ENCODE measurements at regions not wholly inside any gene's neighbourhood (a gene's known extent, or its start where the extent isn't known, plus 50 kb on each side); places are given as distances from the start of the nearest gene placed in this dataset.

DNA sequence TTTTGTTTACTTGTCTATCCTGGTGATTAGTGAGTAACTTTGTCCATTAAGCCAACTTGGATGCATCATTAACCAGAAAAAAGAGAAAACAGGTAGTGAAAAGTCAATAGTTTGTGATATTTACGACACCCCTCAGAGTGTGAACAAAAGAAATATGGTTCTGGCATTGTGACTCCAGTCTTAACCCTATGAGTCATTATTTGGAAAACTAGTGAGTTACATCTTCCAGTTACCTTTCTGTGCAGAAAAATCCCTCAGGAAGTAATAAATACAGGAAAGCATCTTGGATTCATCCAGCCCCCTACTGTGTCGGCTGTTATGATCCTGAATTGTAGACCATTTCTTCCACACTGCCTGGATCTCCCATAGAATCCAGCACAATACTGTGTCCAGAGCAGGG, 379.1 kb downstream of the GALC start:
- TF ChIP-seq, protein P1, sequence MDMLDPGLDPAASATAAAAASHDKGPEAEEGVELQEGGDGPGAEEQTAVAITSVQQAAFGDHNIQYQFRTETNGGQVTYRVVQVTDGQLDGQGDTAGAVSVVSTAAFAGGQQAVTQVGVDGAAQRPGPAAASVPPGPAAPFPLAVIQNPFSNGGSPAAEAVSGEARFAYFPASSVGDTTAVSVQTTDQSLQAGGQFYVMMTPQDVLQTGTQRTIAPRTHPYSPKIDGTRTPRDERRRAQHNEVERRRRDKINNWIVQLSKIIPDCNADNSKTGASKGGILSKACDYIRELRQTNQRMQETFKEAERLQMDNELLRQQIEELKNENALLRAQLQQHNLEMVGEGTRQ (IDR thresholded peaks at IDR 0.05; ENCODE audit: low read depth, low read length), result no peak
- TF ChIP-seq MAFK (IDR thresholded peaks at IDR 0.05; ENCODE audit: low read depth, low read length), result no peak
- no peak for TF ChIP-seq MXI1 (IDR thresholded peaks at IDR 0.05; ENCODE audit: borderline replicate concordance, low read depth, low read length)
- TF ChIP-seq RCOR1 (IDR thresholded peaks at IDR 0.05; ENCODE audit: insufficient replicate concordance, low read length), result no peak
- TF ChIP-seq RFX5 (IDR thresholded peaks at IDR 0.05; ENCODE audit: low read depth, low read length), result no peak
- TF ChIP-seq MAZ (IDR thresholded peaks at IDR 0.05; ENCODE audit: borderline replicate concordance, low read depth, low read length), result no peak
- TF ChIP-seq, protein P2, sequence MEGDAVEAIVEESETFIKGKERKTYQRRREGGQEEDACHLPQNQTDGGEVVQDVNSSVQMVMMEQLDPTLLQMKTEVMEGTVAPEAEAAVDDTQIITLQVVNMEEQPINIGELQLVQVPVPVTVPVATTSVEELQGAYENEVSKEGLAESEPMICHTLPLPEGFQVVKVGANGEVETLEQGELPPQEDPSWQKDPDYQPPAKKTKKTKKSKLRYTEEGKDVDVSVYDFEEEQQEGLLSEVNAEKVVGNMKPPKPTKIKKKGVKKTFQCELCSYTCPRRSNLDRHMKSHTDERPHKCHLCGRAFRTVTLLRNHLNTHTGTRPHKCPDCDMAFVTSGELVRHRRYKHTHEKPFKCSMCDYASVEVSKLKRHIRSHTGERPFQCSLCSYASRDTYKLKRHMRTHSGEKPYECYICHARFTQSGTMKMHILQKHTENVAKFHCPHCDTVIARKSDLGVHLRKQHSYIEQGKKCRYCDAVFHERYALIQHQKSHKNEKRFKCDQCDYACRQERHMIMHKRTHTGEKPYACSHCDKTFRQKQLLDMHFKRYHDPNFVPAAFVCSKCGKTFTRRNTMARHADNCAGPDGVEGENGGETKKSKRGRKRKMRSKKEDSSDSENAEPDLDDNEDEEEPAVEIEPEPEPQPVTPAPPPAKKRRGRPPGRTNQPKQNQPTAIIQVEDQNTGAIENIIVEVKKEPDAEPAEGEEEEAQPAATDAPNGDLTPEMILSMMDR (conservative IDR thresholded peaks at IDR 0.05; ENCODE audit: low read depth, low read length), result no peak
- no peak for TF ChIP-seq NFE2L2 (IDR thresholded peaks at IDR 0.05; ENCODE audit: low read depth, low read length)
- no peak for TF ChIP-seq CEBPB (IDR thresholded peaks at IDR 0.05; ENCODE audit: low read depth, low read length)
- TF ChIP-seq, protein P3, sequence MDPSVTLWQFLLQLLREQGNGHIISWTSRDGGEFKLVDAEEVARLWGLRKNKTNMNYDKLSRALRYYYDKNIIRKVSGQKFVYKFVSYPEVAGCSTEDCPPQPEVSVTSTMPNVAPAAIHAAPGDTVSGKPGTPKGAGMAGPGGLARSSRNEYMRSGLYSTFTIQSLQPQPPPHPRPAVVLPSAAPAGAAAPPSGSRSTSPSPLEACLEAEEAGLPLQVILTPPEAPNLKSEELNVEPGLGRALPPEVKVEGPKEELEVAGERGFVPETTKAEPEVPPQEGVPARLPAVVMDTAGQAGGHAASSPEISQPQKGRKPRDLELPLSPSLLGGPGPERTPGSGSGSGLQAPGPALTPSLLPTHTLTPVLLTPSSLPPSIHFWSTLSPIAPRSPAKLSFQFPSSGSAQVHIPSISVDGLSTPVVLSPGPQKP (IDR thresholded peaks at IDR 0.05; ENCODE audit: borderline replicate concordance, low read depth, low read length), result no peak
- no peak for TF ChIP-seq CHD1 (IDR thresholded peaks at IDR 0.05; ENCODE audit: low read depth, low read length)
- no peak for TF ChIP-seq RAD21 (IDR thresholded peaks at IDR 0.05; ENCODE audit: low read length)
- no peak for TF ChIP-seq FOS (IDR thresholded peaks at IDR 0.05; ENCODE audit: low read depth, low read length)
- no peak for TF ChIP-seq POLR2A (IDR thresholded peaks at IDR 0.05; ENCODE audit: low read depth, low read length)
- TF ChIP-seq BHLHE40 (IDR thresholded peaks at IDR 0.05; ENCODE audit: low read depth, low read length), result no peak
- no peak for TF ChIP-seq SMC3 (IDR thresholded peaks at IDR 0.05; ENCODE audit: low read depth, low read length)
- no peak overlapping the region for H3K56ac ChIP-seq (ENCODE audit: extremely low read depth, insufficient read depth, low read length)

More for the DNA sequence above, 379.1 kb downstream of the GALC start:
- no peaks in the 10 kb centered on the region for H3K9me1 ChIP-seq (ENCODE audit: insufficient read depth, low read length)
- no TSS peak for BruUV-seq (replicated peaks)
- H3K36me3 ChIP-seq (ENCODE audit: control insufficient read depth, insufficient read depth, low read length), result no peaks in the 10 kb centered on the region
- DNase-seq, result no peak
- H3K4me1 ChIP-seq (ENCODE audit: control insufficient read depth, insufficient read depth, low read length), result no peaks in the 10 kb centered on the region
- ChIA-PET POLR2A (ENCODE audit: unreplicated experiment) (no interaction called here), CTCF (no interaction called here)
- ATAC-seq (ENCODE audit: low read depth), result no peak
- no peak overlapping the region for H3K4me3 ChIP-seq (ENCODE audit: insufficient read depth, low read depth, low read length)
- no CpG with 5 or more reads among the region's 2 CpGs for WGBS, 2 experiments (ENCODE audit: extremely low coverage in 2 of 2, insufficient read length in 1 of 2)
- H4K5ac ChIP-seq (ENCODE audit: low read depth, low read length), result no peak overlapping the region
- intact Hi-C loops (cut with micrococcal nuclease) (loop anchor here (10.0 kb wide), 2 partner anchors 699 to 919 kb away; no protein-coding TSS in a partner anchor), in situ Hi-C loops (cut with MboI; ENCODE audit: low sequenced_read_pairs) (no loop called here), dilution Hi-C loops (cut with HindIII; ENCODE audit: low sequenced_read_pairs, unreplicated experiment) (no loop called here)
- no peak overlapping the region for H3K9ac ChIP-seq (ENCODE audit: low read depth, low read length)
- H3K27me3 ChIP-seq (ENCODE audit: control insufficient read depth, insufficient read depth, low read length), result no peaks in the 10 kb centered on the region
- H3K27ac ChIP-seq (ENCODE audit: insufficient read depth, low read length), result no peak overlapping the region
- H2AK5ac ChIP-seq (ENCODE audit: low read depth, low read length), result no peak overlapping the region
- no peak overlapping the region for H3K4ac ChIP-seq (ENCODE audit: low read depth, low read length)
- H4K20me1 ChIP-seq (ENCODE audit: insufficient read depth, low read length), result no peaks in the 10 kb centered on the region
- H3K23ac ChIP-seq (ENCODE audit: low read depth, low read length), result no peak overlapping the region
- no peak overlapping the region for H4K91ac ChIP-seq (ENCODE audit: insufficient read depth, low read depth, low read length)
- H2BK20ac ChIP-seq (ENCODE audit: low read depth, low read length), result no peak overlapping the region
- H4K8ac ChIP-seq (ENCODE audit: low read depth in 2 of 2, low read length in 2 of 2), result no peak overlapping the region
- no peak overlapping the region for H3K14ac ChIP-seq (replicated peaks; ENCODE audit: low read depth, low read length)
- H3K4me2 ChIP-seq (ENCODE audit: low read depth, low read length), result no peak overlapping the region
- H2BK120ac ChIP-seq (ENCODE audit: low read depth, low read length), result no peak overlapping the region
- H2AK9ac ChIP-seq (replicated peaks; ENCODE audit: low read depth, low read length, poor library complexity), result no peak overlapping the region
- H3K79me1 ChIP-seq (ENCODE audit: low read depth in 1 of 2, low read length in 2 of 2), result no peaks in the 10 kb centered on the region
- no peak overlapping the region for H2BK15ac ChIP-seq (ENCODE audit: low read depth, low read length)
- H2BK5ac ChIP-seq (ENCODE audit: low read depth, low read length, poor library complexity, severe bottlenecking), result no peak overlapping the region
- H2AFZ ChIP-seq (replicated peaks; ENCODE audit: low read length, poor library complexity), result no peak overlapping the region
- no peak overlapping the region for H3K18ac ChIP-seq (ENCODE audit: low read depth, low read length)
- no peaks in the 10 kb centered on the region; the same call in 1 of the 2 replicates for H3K9me3 ChIP-seq (ENCODE audit: control insufficient read depth, insufficient read depth, low read length)

Measured in IMR-90 (cell line).